ENCODE measurements at regions not wholly inside any gene's neighbourhood (a gene's known extent, or its start where the extent isn't known, plus 50 kb on each side); places are given as distances from the start of the nearest gene placed in this dataset.

- TF ChIP-seq CTCF (IDR thresholded peaks at IDR 0.05) (no peak), POLR2A (IDR thresholded peaks at IDR 0.05) (no peak)
These were observed 57.7 kb upstream of the ACSF3 start for GRCh38 chr16:89035669-89036570.
